DND-41 (cell line): ENCODE measurements at regions not wholly inside any gene's neighbourhood (a gene's known extent, or its start where the extent isn't known, plus 50 kb on each side); places are given as distances from the start of the nearest gene placed in this dataset.

ENCODE experiments used
- EZH2 ChIP-seq: IDR thresholded peaks from 3 replicates; pipeline ENCODE4 v1.6.1; 2012; ENCODE audit warnings: borderline replicate concordance, low read depth, mild to moderate bottlenecking, moderate library complexity, low read length, inconsistent platforms; ENCODE audit not compliant: severe bottlenecking
- TF ChIP-seq, protein P1 (sequence below): IDR thresholded peaks from 2 replicates; pipeline ENCODE4 v1.5.1; 2012; ENCODE audit warnings: borderline replicate concordance, low read length, moderate library complexity, mild to moderate bottlenecking; ENCODE audit not compliant: poor library complexity, severe bottlenecking; ENCODE audit errors: extremely low read depth

DNA sequence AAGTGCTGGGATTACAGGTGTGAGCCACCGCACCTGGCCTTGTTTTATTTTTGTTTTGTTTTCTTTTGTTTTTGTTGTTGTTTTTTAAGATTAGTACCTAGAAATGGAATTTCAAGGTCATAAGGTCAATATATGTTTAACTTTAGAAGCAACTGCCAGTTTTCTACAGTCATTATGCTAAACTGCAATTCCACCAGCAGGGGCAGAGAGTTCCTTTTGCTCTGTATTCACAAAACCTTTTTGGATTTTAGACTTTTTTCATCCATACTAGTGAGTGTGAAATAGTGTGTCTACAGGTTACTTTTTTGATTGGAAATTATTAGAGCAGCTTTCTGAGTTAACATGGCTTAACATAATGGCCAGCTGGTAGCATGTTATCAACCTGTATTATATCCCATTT, 580.6 kb downstream of the TRIML1 start:
- TF ChIP-seq, protein P1, sequence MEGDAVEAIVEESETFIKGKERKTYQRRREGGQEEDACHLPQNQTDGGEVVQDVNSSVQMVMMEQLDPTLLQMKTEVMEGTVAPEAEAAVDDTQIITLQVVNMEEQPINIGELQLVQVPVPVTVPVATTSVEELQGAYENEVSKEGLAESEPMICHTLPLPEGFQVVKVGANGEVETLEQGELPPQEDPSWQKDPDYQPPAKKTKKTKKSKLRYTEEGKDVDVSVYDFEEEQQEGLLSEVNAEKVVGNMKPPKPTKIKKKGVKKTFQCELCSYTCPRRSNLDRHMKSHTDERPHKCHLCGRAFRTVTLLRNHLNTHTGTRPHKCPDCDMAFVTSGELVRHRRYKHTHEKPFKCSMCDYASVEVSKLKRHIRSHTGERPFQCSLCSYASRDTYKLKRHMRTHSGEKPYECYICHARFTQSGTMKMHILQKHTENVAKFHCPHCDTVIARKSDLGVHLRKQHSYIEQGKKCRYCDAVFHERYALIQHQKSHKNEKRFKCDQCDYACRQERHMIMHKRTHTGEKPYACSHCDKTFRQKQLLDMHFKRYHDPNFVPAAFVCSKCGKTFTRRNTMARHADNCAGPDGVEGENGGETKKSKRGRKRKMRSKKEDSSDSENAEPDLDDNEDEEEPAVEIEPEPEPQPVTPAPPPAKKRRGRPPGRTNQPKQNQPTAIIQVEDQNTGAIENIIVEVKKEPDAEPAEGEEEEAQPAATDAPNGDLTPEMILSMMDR: no peak
- no peak for TF ChIP-seq EZH2
